T-cell (primary cell): ENCODE measurements at regions not wholly inside any gene's neighbourhood (a gene's known extent, or its start where the extent isn't known, plus 50 kb on each side); places are given as distances from the start of the nearest gene placed in this dataset.

Source experiments
- ATAC-seq, 4 experiments: fragments of 200-7000 bp in 3 of 4; fragments of 150-1000 bp in 1 of 4; cut with Tn5 transposase; replicated peaks in 1 of 4; 1 replicate in 3 of 4; 2 replicates in 1 of 4; pipeline ENCODE4 v1.10.0; 2021; ENCODE audit warnings: moderate library complexity in 3 of 4, mild to moderate bottlenecking in 2 of 4, moderate number of reproducible peaks in 1 of 4
- CTCF ChIA-PET, 2 donors: fragments of 300-600 bp; sonication (Branson Sonifier 250); formaldehyde crosslinking; loops; one replicate each; lab custom pipeline; 2022; ENCODE audit warnings: antibody characterized with exemption in 2 of 2; lab: Charles Lee
- POLR2A ChIA-PET, 2 donors: fragments of 300-600 bp; sonication (Branson Sonifier 250); formaldehyde crosslinking; loops; one replicate each; lab custom pipeline; 2022; ENCODE audit warnings: antibody characterized with exemption in 2 of 2; lab: Charles Lee
- DNase-seq, 35 experiments: peaks; one replicate each; pipeline versions ENCODE4 v3.0.0 to v3.0.0-alpha.2; 2013 to 2023
- H3K27ac ChIP-seq: one replicate; pipeline ENCODE4 v1.5.1; 2013; ENCODE audit warnings: low read length
- H3K27me3 ChIP-seq, 2 experiments: replicated peaks in 1 of 2; 1 replicate in 1 of 2; 2 replicates in 1 of 2; pipeline versions ENCODE4 v1.6.1 to v1.7.0; 2013; ENCODE audit warnings: low read length in 1 of 2, mixed read lengths in 1 of 2; ENCODE audit not compliant: control insufficient read depth in 2 of 2, insufficient read depth in 2 of 2; ENCODE audit errors: extremely low read depth in 1 of 2
- H3K36me3 ChIP-seq, 2 donors: 1 replicate in 1 of 2; 2 replicates in 1 of 2; pipeline versions ENCODE4 v1.6.1 to v1.7.0; 2013; ENCODE audit warnings: low read length in 1 of 2; ENCODE audit not compliant: control insufficient read depth in 2 of 2, insufficient read depth in 1 of 2; ENCODE audit errors: extremely low read depth in 1 of 2
- H3K4me1 ChIP-seq, 2 experiments: 1 replicate in 1 of 2; 2 replicates in 1 of 2; pipeline versions ENCODE4 v1.6.1 to v1.7.0; 2013; ENCODE audit warnings: low read length in 2 of 2, mixed read lengths in 1 of 2; ENCODE audit not compliant: insufficient read depth in 2 of 2, control insufficient read depth in 1 of 2; ENCODE audit errors: extremely low read depth in 1 of 2
- H3K4me3 ChIP-seq, 2 donors: 1 replicate in 1 of 2; 2 replicates in 1 of 2; pipeline versions ENCODE4 v1.5.1 to v1.7.0; 2013; ENCODE audit warnings: mild to moderate bottlenecking in 2 of 2, low read length in 1 of 2, moderate library complexity in 1 of 2; ENCODE audit not compliant: control insufficient read depth in 1 of 2; ENCODE audit errors: extremely low read depth in 1 of 2
- H3K9me3 ChIP-seq: 2 replicates; pipeline ENCODE4 v1.7.0; 2013
- H3K27ac Mint-ChIP-seq, 2 donors: one replicate each; pipeline ENCODE4 v1.8.0; 2020 to 2021; ENCODE audit warnings: mild to moderate bottlenecking in 2 of 2, mixed read lengths in 2 of 2
- H3K27me3 Mint-ChIP-seq, 2 donors: one replicate each; pipeline ENCODE4 v1.8.0; 2021 to 2022; ENCODE audit warnings: mixed read lengths in 2 of 2
- H3K36me3 Mint-ChIP-seq: one replicate; pipeline ENCODE4 v1.8.0; 2021; ENCODE audit warnings: mixed read lengths
- H3K4me1 Mint-ChIP-seq, 3 donors: one replicate each; pipeline ENCODE4 v1.8.0; 2020 to 2022; ENCODE audit warnings: mixed read lengths in 3 of 3, mild to moderate bottlenecking in 1 of 3
- H3K4me3 Mint-ChIP-seq, 3 donors: one replicate each; pipeline ENCODE4 v1.8.0; 2020 to 2022; ENCODE audit warnings: mild to moderate bottlenecking in 3 of 3, mixed read lengths in 3 of 3, moderate library complexity in 3 of 3
- H3K9me3 Mint-ChIP-seq, 3 donors: one replicate each; pipeline ENCODE4 v1.8.0; 2020 to 2022; ENCODE audit warnings: mixed read lengths in 3 of 3
- WGBS: methylation state at CpG from one replicate; pipeline ENCODE4 v1.1.5; 2013; ENCODE audit warnings: missing lambda C conversion rate; ENCODE audit not compliant: insufficient coverage; 5-methylcytosine and 5-hydroxymethylcytosine counted together

DNA sequence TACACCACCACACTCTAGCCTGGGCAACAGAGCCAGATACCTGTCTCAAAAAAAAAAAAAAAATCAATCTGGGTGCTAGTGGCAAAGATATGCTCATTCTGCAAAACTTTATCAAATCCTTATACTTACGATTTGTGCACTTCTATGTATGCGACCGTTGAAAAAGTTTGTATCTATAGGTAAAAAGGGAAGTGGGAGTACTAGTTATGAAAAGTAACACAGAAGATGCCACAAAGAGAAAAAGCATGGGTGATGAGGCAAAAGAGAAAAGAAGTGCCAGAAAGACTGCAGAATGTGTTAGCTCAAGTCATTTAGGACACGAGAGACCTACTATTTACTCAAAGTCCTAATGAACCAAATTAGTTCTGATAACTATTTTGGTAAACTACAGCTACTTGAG, 407.8 kb downstream of the SHQ1 start:
- no peak overlapping the region for H3K4me3 Mint-ChIP-seq
- H3K4me1 ChIP-seq: peaks cover 7 to 31% of the 10 kb centered on the region in 2 experiments
- no peak overlapping the region for H3K27ac ChIP-seq
- no peak overlapping the region for H3K4me3 ChIP-seq
- ATAC-seq: no peak
- DNase-seq: no peak
- no peaks in the 10 kb centered on the region for H3K27me3 ChIP-seq
- H3K9me3 ChIP-seq: no peaks in the 10 kb centered on the region
- ChIA-PET POLR2A (interaction anchor here in 1 of 2 donors (0.6 kb wide), 1 partner anchor 384 kb away, joined by 3 read pairs; no protein-coding TSS in a partner anchor), CTCF (no interaction called here)
- no peaks in the 10 kb centered on the region for H3K27me3 Mint-ChIP-seq
- peaks cover 5 to 9% of the 10 kb centered on the region in 2 donors for H3K36me3 ChIP-seq
- peaks cover 82 to 91% (median 88%) of the 10 kb centered on the region in 3 donors for H3K4me1 Mint-ChIP-seq
- no CpG with 5 or more reads among the region's 4 CpGs for WGBS
- peaks cover 44% of the 10 kb centered on the region for H3K36me3 Mint-ChIP-seq
- H3K27ac Mint-ChIP-seq: no peak overlapping the region
- no peaks in the 10 kb centered on the region for H3K9me3 Mint-ChIP-seq

DNA sequence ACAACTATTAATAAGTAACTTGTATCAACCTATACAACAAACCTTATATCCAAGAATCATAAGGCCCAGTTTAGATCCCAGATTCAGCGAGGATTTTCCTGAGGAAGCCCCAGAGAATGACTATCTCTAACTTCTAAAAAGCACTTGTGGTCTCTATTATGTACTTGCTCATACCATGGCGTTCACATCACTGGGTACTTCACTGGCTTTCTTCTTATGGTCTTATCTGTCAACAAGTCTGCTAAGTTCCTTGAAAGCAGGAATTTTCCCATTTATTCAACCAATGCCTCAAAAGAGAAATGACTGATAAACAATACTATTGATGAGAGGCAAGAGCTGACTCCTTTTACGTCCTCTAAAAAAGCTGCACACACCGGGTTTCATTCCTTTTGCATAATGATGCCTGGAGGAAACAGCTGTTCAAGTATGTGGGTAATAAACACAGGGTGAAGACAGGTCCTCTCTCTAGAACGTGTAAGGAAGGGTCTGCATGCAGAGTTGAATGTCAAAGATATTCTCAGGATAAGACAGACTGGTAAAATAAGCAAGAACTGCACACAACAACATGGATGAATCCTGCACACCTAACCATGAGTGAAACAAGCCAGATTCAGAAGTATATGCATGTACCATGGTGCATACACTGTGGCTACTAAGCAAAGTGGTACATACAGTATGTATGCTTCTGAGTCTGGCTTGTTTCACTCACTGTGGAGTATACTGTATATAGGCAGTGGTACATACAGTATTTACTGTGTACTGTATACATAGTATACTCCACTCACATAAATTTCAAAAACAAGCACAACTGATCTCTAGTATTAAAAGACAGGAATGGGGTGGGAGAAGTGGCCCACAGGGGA, 408.7 kb downstream of the SHQ1 start:
- Histone ChIP-seq H3K9me3 (no peaks in the 10 kb centered on the region), H3K36me3 (peaks cover 5 to 9% of the 10 kb centered on the region in 2 donors), H3K4me3 (no peak overlapping the region), H3K4me1 (peaks cover 7 to 22% of the 10 kb centered on the region in 2 experiments), H3K27ac (no peak overlapping the region), H3K27me3 (no peaks in the 10 kb centered on the region)
- ATAC-seq (peak in 1 of 4 experiments; percentile 39), DNase-seq (no peak)
- H3K27me3 Mint-ChIP-seq: no peaks in the 10 kb centered on the region
- H3K4me1 Mint-ChIP-seq: peaks cover 77 to 86% (median 82%) of the 10 kb centered on the region in 3 donors
- H3K36me3 Mint-ChIP-seq: peaks cover 46% of the 10 kb centered on the region
- H3K9me3 Mint-ChIP-seq: no peaks in the 10 kb centered on the region
- H3K27ac Mint-ChIP-seq: no peak overlapping the region
- 100% methylated on average over 1 of the region's 5 CpGs for WGBS
- ChIA-PET POLR2A (no interaction called here), CTCF (interaction anchor here in 1 of 2 donors (0.7 kb wide), 1 partner anchor 159 kb away, joined by 3 read pairs; no protein-coding TSS in a partner anchor)
- no peak overlapping the region for H3K4me3 Mint-ChIP-seq

DNA sequence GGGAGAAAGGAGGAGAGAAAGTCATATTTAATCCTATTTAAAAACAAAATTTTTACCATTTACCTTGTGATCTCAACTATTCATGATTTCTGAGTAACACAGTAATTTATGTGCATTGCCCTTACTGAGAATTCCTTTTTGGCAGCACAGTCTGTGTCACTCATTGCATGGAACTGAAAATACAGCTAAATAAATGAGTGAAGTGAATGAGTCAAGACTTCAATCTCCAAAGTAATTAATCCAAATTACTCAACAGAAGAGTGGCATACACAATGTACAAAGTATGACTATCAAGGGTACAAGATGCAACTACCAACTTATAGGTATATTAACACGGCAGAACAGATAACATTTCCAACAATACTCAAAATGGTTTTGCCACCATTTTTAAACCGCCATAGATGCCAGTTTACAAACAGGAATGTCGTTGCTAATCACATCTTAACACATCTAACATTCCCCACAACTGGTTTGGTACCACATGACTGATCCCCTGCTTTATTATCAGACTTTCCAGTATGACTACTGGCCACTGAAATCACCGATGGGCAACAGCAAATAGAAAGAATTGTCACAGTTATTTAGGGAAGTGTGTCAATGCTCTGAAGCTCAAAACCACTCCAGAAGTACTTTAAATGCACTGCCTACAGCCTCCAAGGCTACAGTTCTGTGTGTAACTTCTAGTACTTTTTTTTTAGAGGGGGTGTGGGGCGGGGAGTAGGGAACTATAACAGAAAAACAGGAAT, 410.4 kb downstream of the SHQ1 start:
- no peaks in the 10 kb centered on the region for H3K27me3 Mint-ChIP-seq
- peaks cover 4 to 12% of the 10 kb centered on the region in 2 experiments for H3K4me1 ChIP-seq
- no peak overlapping the region for H3K27ac ChIP-seq
- H3K4me3 Mint-ChIP-seq: no peak overlapping the region
- H3K9me3 ChIP-seq: no peaks in the 10 kb centered on the region
- WGBS: 82% methylated on average over 3 of the region's 5 CpGs
- ChIA-PET CTCF (no interaction called here), POLR2A (no interaction called here)
- no peaks in the 10 kb centered on the region for H3K27me3 ChIP-seq
- H3K36me3 Mint-ChIP-seq: peaks cover 37% of the 10 kb centered on the region
- ATAC-seq: no peak
- no peak for DNase-seq
- H3K36me3 ChIP-seq: peaks cover 5 to 9% of the 10 kb centered on the region in 2 donors
- H3K4me3 ChIP-seq: no peak overlapping the region
- peaks cover 76 to 83% (median 80%) of the 10 kb centered on the region in 3 donors for H3K4me1 Mint-ChIP-seq
- no peaks in the 10 kb centered on the region for H3K9me3 Mint-ChIP-seq
- H3K27ac Mint-ChIP-seq: no peak overlapping the region

DNA sequence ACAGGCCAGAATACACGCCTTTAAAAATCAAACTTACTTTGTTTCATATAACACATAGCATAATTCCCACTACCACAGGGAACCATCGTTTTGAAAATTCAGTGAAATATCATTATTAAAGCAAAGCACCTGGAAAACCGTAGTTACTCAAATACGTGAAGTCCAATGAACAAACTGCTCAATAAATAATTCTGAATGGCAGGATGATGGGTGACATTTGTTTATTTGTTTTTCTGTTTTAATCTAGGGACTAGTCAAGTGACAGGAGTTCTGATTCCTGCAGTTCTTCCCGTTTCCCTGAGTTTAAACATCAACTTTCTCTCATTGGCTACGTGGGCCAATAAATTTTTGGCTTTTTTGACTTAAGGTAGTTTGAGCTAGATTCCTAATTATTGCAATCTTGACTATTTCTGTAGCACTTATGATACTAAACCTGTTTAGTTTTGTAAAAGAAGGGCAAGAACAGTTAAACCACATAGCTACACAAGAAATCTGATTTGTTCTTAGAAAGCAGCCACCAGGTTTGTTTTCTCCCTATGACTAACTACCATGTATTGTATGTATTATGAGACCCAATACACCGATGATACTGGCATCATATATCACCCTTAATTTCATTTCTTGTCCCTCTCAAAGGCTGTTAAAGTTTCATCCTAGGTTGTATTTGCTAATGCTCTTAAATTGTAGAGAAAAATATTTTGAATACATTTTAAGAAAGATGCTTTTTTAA, 411.2 kb downstream of the SHQ1 start:
- Mint-ChIP-seq H3K36me3 (peaks cover 37% of the 10 kb centered on the region), H3K4me1 (peaks cover 76 to 83% (median 80%) of the 10 kb centered on the region in 3 donors), H3K9me3 (no peaks in the 10 kb centered on the region), H3K27ac (no peak overlapping the region), H3K4me3 (no peak overlapping the region), H3K27me3 (no peaks in the 10 kb centered on the region)
- no peak for ATAC-seq
- ChIA-PET CTCF (no interaction called here), POLR2A (no interaction called here)
- Histone ChIP-seq H3K27ac (no peak overlapping the region), H3K27me3 (no peaks in the 10 kb centered on the region), H3K4me3 (no peak overlapping the region), H3K4me1 (peaks cover 4 to 12% of the 10 kb centered on the region in 2 experiments), H3K9me3 (no peaks in the 10 kb centered on the region), H3K36me3 (peaks cover 5 to 9% of the 10 kb centered on the region in 2 donors)
- no peak for DNase-seq
- WGBS: 0% methylated on average over 1 of the region's 7 CpGs

DNA sequence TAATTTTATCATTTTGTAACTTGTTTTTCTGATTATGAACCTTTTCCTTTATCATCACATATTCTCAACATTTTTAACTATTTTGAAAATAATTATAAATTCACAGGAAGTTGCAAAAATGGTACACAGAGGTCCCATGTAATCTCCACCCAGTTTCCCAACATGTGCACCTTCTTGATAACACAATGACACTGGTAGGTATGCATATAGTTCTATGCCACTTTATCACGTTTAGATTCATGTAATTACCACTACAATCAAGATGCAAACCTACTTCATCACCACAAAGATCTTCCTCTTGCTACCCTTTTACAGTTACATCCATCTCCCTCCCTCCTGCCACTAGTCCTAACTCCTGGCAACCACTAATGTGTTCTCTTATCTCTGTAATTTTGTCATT, 413.9 kb downstream of the SHQ1 start:
- Mint-ChIP-seq H3K9me3 (no peaks in the 10 kb centered on the region), H3K4me1 (peaks cover 75 to 81% (median 77%) of the 10 kb centered on the region in 3 donors), H3K27me3 (no peaks in the 10 kb centered on the region), H3K27ac (no peak overlapping the region), H3K4me3 (no peak overlapping the region), H3K36me3 (peaks cover 27% of the 10 kb centered on the region)
- ChIA-PET CTCF (interaction anchor here in 1 of 2 donors (0.7 kb wide), 1 partner anchor 218 kb away, joined by 3 read pairs; no protein-coding TSS in a partner anchor), POLR2A (interaction anchor here in 1 of 2 donors (0.6 kb wide), 1 partner anchor 849 kb away, joined by 3 read pairs; no protein-coding TSS in a partner anchor)
- no peak for DNase-seq
- Histone ChIP-seq H3K27me3 (no peaks in the 10 kb centered on the region), H3K36me3 (peaks cover 2 to 5% of the 10 kb centered on the region in 2 donors), H3K4me1 (peaks cover 4 to 5% of the 10 kb centered on the region in 2 experiments), H3K4me3 (no peak overlapping the region), H3K9me3 (no peaks in the 10 kb centered on the region), H3K27ac (no peak overlapping the region)
- ATAC-seq: no peak
- WGBS: no CpG with 5 or more reads among the region's 1 CpG

DNA sequence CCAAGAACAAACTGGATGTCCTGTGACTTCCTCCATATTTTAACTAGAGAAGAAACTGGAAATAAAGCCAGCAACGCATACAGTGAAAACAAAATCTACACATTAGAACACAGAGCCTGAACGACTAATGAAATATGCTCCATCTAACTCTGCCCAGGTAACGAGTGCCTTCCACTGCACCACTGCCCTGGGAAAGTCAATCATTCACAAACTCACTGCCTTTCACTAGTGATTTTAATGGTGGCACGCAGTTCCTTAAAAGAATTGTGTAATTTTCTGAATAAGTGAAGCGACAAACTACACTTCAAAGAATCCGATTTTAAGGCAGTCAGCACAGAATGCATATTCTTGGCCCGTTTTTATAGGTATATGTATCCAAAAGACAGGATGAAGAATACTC, 416.0 kb downstream of the SHQ1 start:
- H3K4me3 Mint-ChIP-seq: no peak overlapping the region
- CTCF ChIA-PET: no interaction called here
- WGBS: 90% methylated on average over 2 of the region's 7 CpGs

More for the DNA sequence above, 416.0 kb downstream of the SHQ1 start:
- H3K4me1 Mint-ChIP-seq: peaks cover 75 to 81% (median 76%) of the 10 kb centered on the region in 3 donors
- Histone ChIP-seq H3K27me3 (no peaks in the 10 kb centered on the region), H3K36me3 (no peaks in the 10 kb centered on the region), H3K27ac (no peak overlapping the region), H3K4me1 (peaks cover 9 to 10% of the 10 kb centered on the region in 2 experiments), H3K9me3 (no peaks in the 10 kb centered on the region), H3K4me3 (no peak overlapping the region)
- no peak overlapping the region for H3K27ac Mint-ChIP-seq
- H3K36me3 Mint-ChIP-seq: peaks cover 11% of the 10 kb centered on the region
- no peaks in the 10 kb centered on the region for H3K9me3 Mint-ChIP-seq
- no peak for DNase-seq
- POLR2A ChIA-PET: interaction anchor here in 1 of 2 donors (0.7 kb wide), 1 partner anchor 361 kb away, joined by 4 read pairs; no protein-coding TSS in a partner anchor
- no peaks in the 10 kb centered on the region for H3K27me3 Mint-ChIP-seq
- ATAC-seq: no peak
